Colonic mucosa (tissue), 4 donors: ENCODE measurements at regions not wholly inside any gene's neighbourhood (a gene's known extent, or its start where the extent isn't known, plus 50 kb on each side); places are given as distances from the start of the nearest gene placed in this dataset.

Experiments
- DNase-seq: peaks from one replicate; pipeline ENCODE4 v3.0.0-alpha.2; 2020
- H3K27ac ChIP-seq: fragments of 200-600 bp; one replicate; pipeline ENCODE4 v1.8.0; 2021
- H3K27me3 ChIP-seq: fragments of 200-600 bp; one replicate; pipeline ENCODE4 v1.8.0; 2021
- H3K36me3 ChIP-seq: fragments of 200-600 bp; one replicate; pipeline ENCODE4 v1.8.0; 2021
- H3K4me1 ChIP-seq: fragments of 200-600 bp; one replicate; pipeline ENCODE4 v1.8.0; 2021; ENCODE audit warnings: mild to moderate bottlenecking
- H3K4me3 ChIP-seq: fragments of 200-600 bp; one replicate; pipeline ENCODE4 v1.8.0; 2021
- H3K9ac ChIP-seq, 2 donors: one replicate each; pipeline ENCODE4 v1.7.0; 2013; ENCODE audit warnings: control low read depth in 2 of 2, low read depth in 2 of 2, low read length in 2 of 2
- H3K9me3 ChIP-seq: fragments of 200-600 bp; one replicate; pipeline ENCODE4 v1.8.0; 2021
- CTCF ChIP-seq: fragments of 200-600 bp; IDR thresholded peaks from one replicate; pipeline ENCODE4 v1.8.0; 2022; ENCODE audit warnings: antibody characterized with exemption, mild to moderate bottlenecking
- intact Hi-C: fragments of 100-400 bp; cut with DNase I; formaldehyde crosslinking; loops from one replicate; pipeline ENCODE4 v1.14.1; 2022
- donor health status: healthy.
- donor health status: DM: no; HTN: no; CAD: no.
- donor health status: DM: no; HTN: no; CAD: no.

GRCh38 chr11:97359016-97359415 is 969.2 kb downstream of the JRKL start:
- Histone ChIP-seq H3K4me1 (no peaks in the 10 kb centered on the region), H3K27me3 (no peaks in the 10 kb centered on the region), H3K9me3 (no peaks in the 10 kb centered on the region), H3K36me3 (no peaks in the 10 kb centered on the region), H3K4me3 (no peak overlapping the region), H3K27ac (no peak overlapping the region), H3K9ac (no peak overlapping the region)
- DNase-seq = no peak
- intact Hi-C loops = no loop called here
- TF ChIP-seq CTCF = no peak

GRCh38 chr11:97361812-97362378 is 972.1 kb downstream of the JRKL start:
- DNase-seq = no peak
- no peak for TF ChIP-seq CTCF
- no peak overlapping the region for H3K27ac ChIP-seq

GRCh38 chr11:97363331-97363730 is 973.5 kb downstream of the JRKL start:
- DNase-seq = no peak
- H3K4me1 ChIP-seq = no peaks in the 10 kb centered on the region
- H3K9me3 ChIP-seq = no peaks in the 10 kb centered on the region
- intact Hi-C loops = no loop called here
- no peaks in the 10 kb centered on the region for H3K27me3 ChIP-seq
- no peak for TF ChIP-seq CTCF
- H3K27ac ChIP-seq = no peak overlapping the region
- H3K4me3 ChIP-seq = no peak overlapping the region
- no peaks in the 10 kb centered on the region for H3K36me3 ChIP-seq
- H3K9ac ChIP-seq = no peak overlapping the region

More at GRCh38 chr11:97361812-97362378, 972.1 kb downstream of the JRKL start:
- no peaks in the 10 kb centered on the region for H3K4me1 ChIP-seq
- no peaks in the 10 kb centered on the region for H3K27me3 ChIP-seq
- no peak overlapping the region for H3K4me3 ChIP-seq
- no peaks in the 10 kb centered on the region for H3K36me3 ChIP-seq
- no peaks in the 10 kb centered on the region for H3K9me3 ChIP-seq
- intact Hi-C loops = no loop called here
- no peak overlapping the region for H3K9ac ChIP-seq

GRCh38 chr11:97364047-97364446 is 974.2 kb downstream of the JRKL start:
- Histone ChIP-seq H3K4me1 (no peaks in the 10 kb centered on the region), H3K27ac (no peak overlapping the region), H3K9me3 (no peaks in the 10 kb centered on the region), H3K36me3 (no peaks in the 10 kb centered on the region), H3K27me3 (no peaks in the 10 kb centered on the region), H3K9ac (no peak overlapping the region), H3K4me3 (no peak overlapping the region)
- DNase-seq = no peak
- TF ChIP-seq CTCF = no peak
- intact Hi-C loops = no loop called here

GRCh38 chr11:97367406-97368083 is 977.7 kb downstream of the JRKL start:
- H3K27ac ChIP-seq = no peak overlapping the region
- H3K4me3 ChIP-seq = no peak overlapping the region
- H3K36me3 ChIP-seq = no peaks in the 10 kb centered on the region
- no peaks in the 10 kb centered on the region for H3K27me3 ChIP-seq
- no peak for TF ChIP-seq CTCF
- no peak overlapping the region for H3K9ac ChIP-seq
- DNase-seq = no peak
- no peaks in the 10 kb centered on the region for H3K4me1 ChIP-seq
- no peaks in the 10 kb centered on the region for H3K9me3 ChIP-seq
- intact Hi-C loops = no loop called here
